CD14-positive monocyte (primary cell): ENCODE measurements at regions not wholly inside any gene's neighbourhood (a gene's known extent, or its start where the extent isn't known, plus 50 kb on each side); places are given as distances from the start of the nearest gene placed in this dataset.

Source experiments
- DNase-seq, 3 donors: peaks; one replicate each; pipeline ENCODE4 v3.0.0-alpha.2; 2011 to 2022
- H2AFZ ChIP-seq: 2 replicates; pipeline ENCODE4 v1.6.0; 2012; ENCODE audit warnings: mild to moderate bottlenecking, low read depth, low read length, inconsistent platforms; ENCODE audit not compliant: insufficient read depth, poor library complexity, severe bottlenecking
- H3K27ac ChIP-seq, 2 donors: 1 replicate in 1 of 2; 2 replicates in 1 of 2; pipeline ENCODE4 v1.5.1; 2012 to 2013; ENCODE audit warnings: low read length in 2 of 2, control low read depth in 1 of 2, inconsistent platforms in 1 of 2, low read depth in 1 of 2, mild to moderate bottlenecking in 1 of 2
- H3K27me3 ChIP-seq, 2 donors: one replicate each; pipeline versions ENCODE4 v1.6.0 to v1.6.1; 2011 to 2013; ENCODE audit warnings: low read length in 2 of 2; ENCODE audit not compliant: control insufficient read depth in 2 of 2, insufficient read depth in 2 of 2
- H3K36me3 ChIP-seq, 2 donors: replicated peaks in 1 of 2; 1 replicate in 1 of 2; 2 replicates in 1 of 2; pipeline versions ENCODE4 v1.5.1 to v1.6.1; 2012 to 2013; ENCODE audit warnings: low read length in 2 of 2, control low read depth in 1 of 2, inconsistent platforms in 1 of 2, mild to moderate bottlenecking in 1 of 2; ENCODE audit not compliant: insufficient read depth in 2 of 2, control insufficient read depth in 1 of 2
- H3K4me1 ChIP-seq, 2 donors: 1 replicate in 1 of 2; 2 replicates in 1 of 2; pipeline versions ENCODE4 v1.5.1 to v1.6.1; 2012 to 2013; ENCODE audit warnings: low read length in 2 of 2, control low read depth in 1 of 2, inconsistent platforms in 1 of 2, mild to moderate bottlenecking in 1 of 2, moderate library complexity in 1 of 2; ENCODE audit not compliant: insufficient read depth in 2 of 2, control insufficient read depth in 1 of 2
- H3K4me2 ChIP-seq: replicated peaks from 2 replicates; pipeline ENCODE3; 2012; ENCODE audit warnings: low read length, moderate library complexity, mild to moderate bottlenecking; ENCODE audit not compliant: poor library complexity, severe bottlenecking; ENCODE audit errors: extremely low read depth
- H3K4me3 ChIP-seq, 3 experiments: fragments of 200-600 bp in 1 of 3; sonication (generic) in 1 of 3; replicated peaks in 1 of 3; 1 replicate in 2 of 3; 2 replicates in 1 of 3; pipeline ENCODE4 v1.5.1; 2011 to 2013; ENCODE audit warnings: low read length in 3 of 3, mild to moderate bottlenecking in 3 of 3, control low read depth in 2 of 3, low read depth in 2 of 3, inconsistent platforms in 1 of 3, moderate library complexity in 1 of 3
- H3K79me2 ChIP-seq: 2 replicates; pipeline ENCODE4 v1.6.0; 2012; ENCODE audit warnings: mild to moderate bottlenecking, control low read depth, inconsistent platforms, low read length, moderate library complexity; ENCODE audit not compliant: insufficient read depth
- H3K9ac ChIP-seq: 2 replicates; pipeline ENCODE4 v1.6.0; 2017; ENCODE audit warnings: low read length, mild to moderate bottlenecking; ENCODE audit not compliant: insufficient read depth, poor library complexity, severe bottlenecking
- H3K9me3 ChIP-seq, 2 donors: replicated peaks in 1 of 2; 1 replicate in 1 of 2; 2 replicates in 1 of 2; pipeline versions ENCODE4 v1.5.1 to v1.6.1; 2012 to 2013; ENCODE audit warnings: low read length in 2 of 2, control low read depth in 1 of 2; ENCODE audit not compliant: control insufficient read depth in 1 of 2, insufficient read depth in 1 of 2
- H4K20me1 ChIP-seq: 2 replicates; pipeline ENCODE4 v1.6.0; 2012; ENCODE audit warnings: mild to moderate bottlenecking, low read length, control low read depth, moderate library complexity; ENCODE audit not compliant: insufficient read depth
- H3K27ac Mint-ChIP-seq, 7 donors: one replicate each; pipeline ENCODE4 v1.8.0; 2020; ENCODE audit warnings: mild to moderate bottlenecking in 7 of 7, mixed read lengths in 7 of 7, moderate library complexity in 6 of 7, inconsistent platforms in 2 of 7
- H3K27me3 Mint-ChIP-seq, 3 donors: one replicate each; pipeline ENCODE4 v1.8.0; 2021 to 2022; ENCODE audit warnings: low read depth in 3 of 3, mild to moderate bottlenecking in 3 of 3, mixed read lengths in 3 of 3, moderate library complexity in 3 of 3, inconsistent platforms in 1 of 3
- H3K36me3 Mint-ChIP-seq, 2 donors: one replicate each; pipeline ENCODE4 v1.8.0; 2020; ENCODE audit warnings: mixed read lengths in 2 of 2, inconsistent platforms in 1 of 2, mild to moderate bottlenecking in 1 of 2
- H3K4me1 Mint-ChIP-seq: one replicate; pipeline ENCODE4 v1.8.0; 2020; ENCODE audit warnings: mild to moderate bottlenecking, mixed read lengths
- H3K4me3 Mint-ChIP-seq, 2 donors: one replicate each; pipeline ENCODE4 v1.8.0; 2020; ENCODE audit warnings: mild to moderate bottlenecking in 2 of 2, mixed read lengths in 2 of 2, moderate library complexity in 1 of 2
- H3K9me3 Mint-ChIP-seq, 7 donors: one replicate each; pipeline ENCODE4 v1.8.0; 2020 to 2022; ENCODE audit warnings: mixed read lengths in 7 of 7, mild to moderate bottlenecking in 6 of 7, moderate library complexity in 6 of 7, inconsistent platforms in 2 of 7
- CTCF ChIP-seq: fragments of 200-600 bp; IDR thresholded peaks from one replicate; pipeline ENCODE4 v1.8.0; 2022; ENCODE audit warnings: antibody characterized with exemption, mild to moderate bottlenecking
- WGBS: methylation state at CpG from one replicate; pipeline ENCODE4 v1.1.5; 2013; ENCODE audit warnings: missing lambda C conversion rate; ENCODE audit not compliant: insufficient coverage; 5-methylcytosine and 5-hydroxymethylcytosine counted together
- intact Hi-C, 2 donors: fragments of 100-400 bp; cut with micrococcal nuclease; formaldehyde crosslinking; loops; one replicate each; pipeline versions ENCODE4 v1.15.0 to v1.15.1; 2023

GRCh38 chr2:74050151-74050550, 65.4 kb downstream of the TET3 start:
- DNase-seq = no peak
- Mint-ChIP-seq H3K27me3 (peaks cover 0 to 3% (median 0%) of the 10 kb centered on the region in 3 donors), H3K36me3 (peaks cover 64 to 81% of the 10 kb centered on the region in 2 donors), H3K9me3 (no peaks in the 10 kb centered on the region), H3K27ac (peak overlapping the region in 2 of 7 donors; percentile 26 to 27), H3K4me1 (peaks cover 16% of the 10 kb centered on the region), H3K4me3 (no peak overlapping the region)
- no peaks in the 10 kb centered on the region for H3K27me3 ChIP-seq
- no peak overlapping the region for H2AFZ ChIP-seq
- H3K9ac ChIP-seq = no peak overlapping the region
- no peak overlapping the region for H3K4me3 ChIP-seq
- H3K79me2 ChIP-seq = peaks cover 100% of the 10 kb centered on the region
- H3K4me1 ChIP-seq = no peaks in the 10 kb centered on the region
- intact Hi-C loops = no loop called here
- peaks cover 100% of the 10 kb centered on the region for H4K20me1 ChIP-seq
- H3K4me2 ChIP-seq = no peak overlapping the region
- TF ChIP-seq CTCF = no peak
- WGBS = 86% methylated on average over 2 of the region's 5 CpGs
- H3K9me3 ChIP-seq = no peaks in the 10 kb centered on the region
- peaks cover 39 to 93% of the 10 kb centered on the region in 2 donors for H3K36me3 ChIP-seq
- no peak overlapping the region for H3K27ac ChIP-seq

- peaks cover 100% of the 10 kb centered on the region for H3K79me2 ChIP-seq
- Mint-ChIP-seq H3K27me3 (peaks cover 0 to 3% (median 0%) of the 10 kb centered on the region in 3 donors), H3K27ac (peak overlapping the region in 1 of 7 donors; percentile 27), H3K36me3 (peaks cover 61 to 79% of the 10 kb centered on the region in 2 donors), H3K4me3 (no peak overlapping the region), H3K4me1 (peaks cover 16% of the 10 kb centered on the region), H3K9me3 (no peaks in the 10 kb centered on the region)
- WGBS = no CpG with 5 or more reads among the region's 1 CpG
- H3K36me3 ChIP-seq = peaks cover 35 to 93% of the 10 kb centered on the region in 2 donors
- no peak overlapping the region for H3K4me3 ChIP-seq
- no peak for DNase-seq
- no peak overlapping the region for H3K9ac ChIP-seq
- no peaks in the 10 kb centered on the region for H3K9me3 ChIP-seq
- H3K4me2 ChIP-seq = no peak overlapping the region
- no peak for TF ChIP-seq CTCF
- intact Hi-C loops = no loop called here
- no peaks in the 10 kb centered on the region for H3K4me1 ChIP-seq
- no peaks in the 10 kb centered on the region for H3K27me3 ChIP-seq
- no peak overlapping the region for H2AFZ ChIP-seq
- H4K20me1 ChIP-seq = peaks cover 100% of the 10 kb centered on the region
- no peak overlapping the region for H3K27ac ChIP-seq
These were observed 66.8 kb downstream of the TET3 start for GRCh38 chr2:74051504-74051903.
